ENCODE measurements at regions not wholly inside any gene's neighbourhood (a gene's known extent, or its start where the extent isn't known, plus 50 kb on each side); places are given as distances from the start of the nearest gene placed in this dataset.

- no peak for DNase-seq (ENCODE audit: low spot score)
These were observed 50.8 kb upstream of the CREB5 start for GRCh38 chr7:28361551-28361950.

- DNase-seq (ENCODE audit: low spot score), result no peak
These were observed 50.1 kb upstream of the CREB5 start for GRCh38 chr7:28362182-28362581.
